ENCODE measurements at regions not wholly inside any gene's neighbourhood (a gene's known extent, or its start where the extent isn't known, plus 50 kb on each side); places are given as distances from the start of the nearest gene placed in this dataset.

- DNase-seq (ENCODE audit: low spot score), result no peak
These were observed 205.7 kb upstream of the PUM3 start for GRCh38 chr9:3049636-3050035.

- no peak for DNase-seq (ENCODE audit: low spot score)
These were observed 204.0 kb upstream of the PUM3 start for GRCh38 chr9:3047912-3048311.

- no peak for DNase-seq (ENCODE audit: low spot score)
These were observed 201.3 kb upstream of the PUM3 start for GRCh38 chr9:3045153-3045552.

- DNase-seq (ENCODE audit: low spot score), result no peak
These were observed 199.5 kb upstream of the PUM3 start for GRCh38 chr9:3043369-3043768.

GRCh38 chr9:3040761-3041160 lies 196.9 kb upstream of the PUM3 start:
- DNase-seq (ENCODE audit: low spot score), result no peak

- no peak for DNase-seq (ENCODE audit: low spot score)
These were observed 192.4 kb upstream of the PUM3 start for GRCh38 chr9:3036333-3036700.

- no peak for DNase-seq (ENCODE audit: low spot score)
These were observed 191.9 kb upstream of the PUM3 start for GRCh38 chr9:3035579-3036332.

GRCh38 chr9:3032898-3033297 lies 189.0 kb upstream of the PUM3 start:
- DNase-seq (ENCODE audit: low spot score), result no peak

DNA sequence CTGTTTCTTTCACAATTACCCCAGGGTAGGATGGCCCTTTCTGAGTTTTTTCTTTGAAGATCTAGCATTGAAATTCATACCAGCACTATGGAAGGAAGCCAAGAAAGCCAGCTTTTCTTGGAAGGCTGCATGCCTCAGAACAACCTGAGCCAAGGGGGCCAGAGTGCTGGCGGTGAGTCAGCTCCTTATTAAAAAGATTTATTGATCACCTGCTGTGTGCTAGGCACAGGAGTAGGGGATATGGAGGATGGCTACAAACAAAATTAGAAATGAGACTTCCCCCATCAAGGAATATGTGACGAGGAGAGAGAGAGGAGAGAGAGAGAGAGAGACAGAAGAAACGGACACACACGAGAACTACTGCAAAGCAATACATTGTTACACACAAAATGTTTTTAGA lies 184.6 kb upstream of the PUM3 start:
- no peak for DNase-seq (ENCODE audit: low spot score)

DNA sequence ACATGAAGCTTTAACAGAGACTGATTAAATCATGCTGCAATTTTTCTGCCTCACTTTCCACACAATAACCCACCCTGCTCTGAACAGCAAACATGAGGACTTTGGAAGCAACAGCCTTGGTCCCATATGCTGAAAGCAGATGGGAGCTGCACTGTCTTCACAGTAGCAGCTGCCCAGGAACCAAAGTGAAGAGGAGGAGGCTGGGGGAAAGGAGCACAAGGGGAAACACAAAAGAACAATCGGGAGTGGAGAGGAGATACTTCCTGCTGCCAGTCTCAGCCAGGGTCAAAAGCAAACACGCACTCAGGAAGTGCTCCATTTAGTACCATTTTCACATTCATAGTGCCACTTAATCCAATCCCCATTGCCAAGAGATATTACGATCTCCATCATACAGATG lies 183.3 kb upstream of the PUM3 start:
- no peak for DNase-seq (ENCODE audit: low spot score)

GRCh38 chr9:3023449-3023848 lies 179.6 kb upstream of the PUM3 start:
- no peak for DNase-seq (ENCODE audit: low spot score)

GRCh38 chr9:3018691-3019230 lies 174.9 kb upstream of the PUM3 start:
- DNase-seq (ENCODE audit: low spot score), result no peak

DNA sequence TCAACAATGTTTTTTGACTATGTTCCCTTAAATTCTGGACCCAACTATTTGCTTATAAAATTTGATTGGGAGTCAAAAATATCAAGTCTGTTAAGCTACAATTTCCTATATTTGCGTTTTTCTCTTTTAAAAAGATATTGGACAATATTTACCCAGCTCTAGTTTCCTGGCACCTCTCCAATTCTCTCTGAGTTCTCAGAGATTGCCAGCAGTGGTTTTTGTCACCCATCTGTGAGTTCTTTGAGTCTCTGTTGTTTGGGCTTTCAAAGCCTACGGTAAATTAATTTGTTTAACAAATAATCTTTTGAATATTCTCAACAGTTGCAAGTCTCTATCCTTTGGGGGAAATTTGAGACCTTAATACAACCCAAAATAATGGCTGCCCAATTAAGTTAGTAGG lies 174.2 kb upstream of the PUM3 start:
- DNase-seq (ENCODE audit: low spot score), result no peak

GRCh38 chr9:3014178-3014577 lies 170.3 kb upstream of the PUM3 start:
- no peak for DNase-seq (ENCODE audit: low spot score)

DNA sequence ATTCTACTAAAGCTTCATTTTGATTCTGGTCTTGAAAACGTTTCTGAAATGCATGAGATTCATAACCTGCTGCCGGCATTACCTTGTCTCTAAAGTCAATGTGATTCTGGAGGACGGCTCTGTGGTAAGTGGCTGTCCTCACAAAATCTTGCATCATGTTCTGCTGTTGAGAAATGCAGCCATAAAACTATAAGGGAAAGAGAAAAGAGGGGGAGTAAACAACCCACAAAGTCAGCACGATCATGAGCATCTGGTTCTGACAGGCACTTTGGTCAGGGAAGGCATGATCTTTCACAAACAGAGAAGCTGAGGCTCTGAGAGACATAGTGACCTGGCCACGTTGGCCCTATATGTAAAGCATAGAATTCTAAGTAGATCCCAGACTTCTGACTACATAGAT lies 168.9 kb upstream of the PUM3 start:
- no peak for DNase-seq (ENCODE audit: low spot score)

DNA sequence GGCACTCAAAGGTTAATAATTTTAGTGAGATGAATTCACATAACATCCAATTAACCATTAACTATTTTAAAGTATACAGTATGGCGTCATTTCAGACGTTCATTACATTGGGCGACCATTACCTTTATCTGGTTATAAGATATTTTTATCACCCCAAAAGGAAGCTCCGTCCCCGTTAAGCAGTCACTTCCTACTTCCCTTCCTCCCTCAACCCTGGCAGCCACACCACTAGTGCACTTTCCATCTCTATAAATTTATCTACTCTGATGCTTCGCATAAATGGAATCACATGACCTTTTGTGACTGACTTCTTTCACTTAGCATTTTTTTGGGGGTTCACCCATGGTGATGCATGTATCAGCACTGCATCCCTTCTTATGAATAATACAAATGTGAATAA lies 168.3 kb upstream of the PUM3 start:
- DNase-seq (ENCODE audit: low spot score), result no peak

GRCh38 chr9:3008091-3008490 lies 164.2 kb upstream of the PUM3 start:
- DNase-seq (ENCODE audit: low spot score), result no peak

GRCh38 chr9:3007326-3007725 lies 163.4 kb upstream of the PUM3 start:
- DNase-seq (ENCODE audit: low spot score), result no peak

DNA sequence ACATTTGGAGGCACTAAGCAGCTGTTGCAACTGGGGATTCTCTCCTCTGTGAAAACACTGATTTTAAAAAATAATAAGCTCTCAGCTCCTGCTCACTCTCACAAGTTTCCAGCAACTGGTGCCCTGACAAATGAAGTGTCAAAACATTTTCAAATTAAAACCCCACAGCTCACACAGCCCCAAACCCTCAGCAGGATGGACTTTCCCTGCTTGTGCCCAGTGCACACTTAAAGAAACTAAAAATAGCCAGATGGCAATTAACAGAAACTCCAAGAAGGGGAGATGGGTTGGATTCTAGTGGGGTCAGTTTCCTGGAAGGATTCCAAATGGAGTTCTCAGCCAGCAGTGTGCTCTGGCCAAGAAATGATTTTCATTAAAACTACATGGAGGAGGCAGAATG lies 163.0 kb upstream of the PUM3 start:
- no peak for DNase-seq (ENCODE audit: low spot score)

DNA sequence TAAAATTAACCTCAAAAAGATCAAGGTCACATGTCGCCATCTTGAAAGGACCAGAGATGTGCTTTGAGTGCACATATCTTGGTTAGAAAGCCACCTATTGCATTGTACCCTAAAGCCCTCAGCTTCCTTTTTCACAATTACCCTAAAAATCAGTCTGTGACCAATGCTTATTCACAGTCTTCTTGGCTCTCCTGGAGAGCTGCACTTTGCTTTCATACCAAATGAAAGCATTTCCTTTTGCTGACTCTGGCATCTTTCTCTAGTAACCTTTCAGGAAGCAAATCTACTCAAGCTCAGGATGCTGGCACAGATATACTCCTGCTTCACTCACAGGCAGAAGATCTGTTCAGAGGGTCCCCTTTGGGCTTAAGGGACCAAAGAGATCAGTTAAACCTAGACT lies 160.7 kb upstream of the PUM3 start:
- no peak for DNase-seq (ENCODE audit: low spot score)

- no peak for DNase-seq (ENCODE audit: low spot score)
These were observed 157.4 kb upstream of the PUM3 start for GRCh38 chr9:3001311-3001710.

DNA sequence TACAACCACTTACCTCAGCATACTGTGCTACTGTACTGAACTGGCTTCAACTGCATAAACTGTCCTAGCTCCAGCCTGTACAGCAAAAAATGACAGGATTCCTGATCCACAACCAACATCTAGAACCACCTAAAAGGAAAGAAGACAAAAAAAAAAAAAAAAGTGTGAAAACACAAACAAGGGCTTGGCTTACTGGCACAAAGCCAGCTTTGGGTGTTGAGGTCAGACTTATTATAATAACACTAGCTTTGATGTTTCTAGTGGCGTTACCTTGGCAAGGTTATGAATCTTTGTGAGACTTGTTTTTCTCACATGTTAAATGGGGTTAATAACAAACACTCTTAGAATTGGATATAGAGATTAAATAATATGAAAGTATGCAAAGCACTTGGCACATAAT lies 148.5 kb upstream of the PUM3 start:
- DNase-seq (ENCODE audit: low spot score), result no peak

- no peak for DNase-seq (ENCODE audit: low spot score)
These were observed 147.4 kb upstream of the PUM3 start for GRCh38 chr9:2991292-2991691.

DNA sequence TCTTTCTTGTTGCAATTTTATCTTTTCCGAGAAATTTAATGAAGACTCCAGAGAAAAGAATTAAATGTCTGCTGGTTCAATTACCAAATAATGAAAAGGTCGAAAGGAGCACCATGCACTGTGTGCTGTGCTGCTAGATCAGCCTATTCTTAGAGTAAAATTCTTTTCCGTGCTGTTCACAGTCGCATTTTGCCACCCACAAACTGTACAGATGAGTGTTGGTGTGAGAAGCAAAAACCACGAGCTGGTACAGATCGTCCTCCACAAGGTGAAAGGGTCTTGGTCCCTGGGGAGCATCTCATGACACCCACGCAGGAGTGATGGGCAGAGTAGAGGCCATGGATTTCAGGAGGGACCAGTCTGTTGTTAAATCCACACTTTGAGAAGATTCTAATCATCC lies 143.8 kb upstream of the PUM3 start:
- no peak for DNase-seq (ENCODE audit: low spot score)
